Tibial nerve (tissue), 4 donors: ENCODE measurements at regions not wholly inside any gene's neighbourhood (a gene's known extent, or its start where the extent isn't known, plus 50 kb on each side); places are given as distances from the start of the nearest gene placed in this dataset.

Experiments
- DNase-seq, 2 donors: peaks; one replicate each; pipeline ENCODE4 v3.0.0-alpha.2; 2019; ENCODE audit warnings: low spot score in 2 of 2
- H3K27ac ChIP-seq, 4 donors: fragments of 200-600 bp; sonication (generic) in 3 of 4; one replicate each; pipeline ENCODE4 v1.5.1; 2017 to 2019; ENCODE audit warnings: mild to moderate bottlenecking in 1 of 4
- H3K27me3 ChIP-seq, 2 donors: fragments of 200-600 bp; sonication (generic) in 1 of 2; one replicate each; pipeline versions ENCODE4 v1.5.1 to v1.6.0; 2017 to 2019
- H3K36me3 ChIP-seq, 3 donors: fragments of 200-600 bp; sonication (generic); one replicate each; pipeline ENCODE4 v1.5.1; 2018 to 2019
- H3K4me1 ChIP-seq, 4 donors: fragments of 200-600 bp; sonication (generic) in 3 of 4; one replicate each; pipeline ENCODE4 v1.5.1; 2017 to 2019
- H3K4me3 ChIP-seq, 4 donors: fragments of 200-600 bp; sonication (generic) in 3 of 4; one replicate each; pipeline ENCODE4 v1.5.1; 2017 to 2019; ENCODE audit warnings: mild to moderate bottlenecking in 1 of 4, moderate library complexity in 1 of 4
- H3K9me3 ChIP-seq, 4 donors: fragments of 200-600 bp; sonication (generic) in 3 of 4; one replicate each; pipeline ENCODE4 v1.5.1; 2017 to 2019
- EP300 ChIP-seq, 2 donors: sonication (generic); formaldehyde crosslinking; IDR thresholded peaks; one replicate each; pipeline ENCODE4 v1.6.1; 2017; ENCODE audit warnings: antibody characterized with exemption in 2 of 2, mild to moderate bottlenecking in 1 of 2
- POLR2A ChIP-seq, 2 donors: fragments of 450-650 bp; IDR thresholded peaks; one replicate each; pipeline ENCODE4 v1.6.1; 2017; ENCODE audit warnings: antibody characterized with exemption in 2 of 2, mild to moderate bottlenecking in 2 of 2, moderate library complexity in 2 of 2
- WGBS, 2 donors: methylation state at CpG; one replicate each; pipeline ENCODE4 v1.1.5; 2018; 5-methylcytosine and 5-hydroxymethylcytosine counted together
- TF ChIP-seq, protein P1 (sequence below), 5 experiments: fragments of 200-600 bp in 3 of 5; fragments of 450-650 bp in 2 of 5; sonication (generic) in 3 of 5; IDR thresholded peaks; one replicate each; pipeline ENCODE4 v1.5.1; 2016 to 2019; ENCODE audit warnings: antibody characterized with exemption in 5 of 5, mild to moderate bottlenecking in 3 of 5, moderate library complexity in 2 of 5

DNA sequence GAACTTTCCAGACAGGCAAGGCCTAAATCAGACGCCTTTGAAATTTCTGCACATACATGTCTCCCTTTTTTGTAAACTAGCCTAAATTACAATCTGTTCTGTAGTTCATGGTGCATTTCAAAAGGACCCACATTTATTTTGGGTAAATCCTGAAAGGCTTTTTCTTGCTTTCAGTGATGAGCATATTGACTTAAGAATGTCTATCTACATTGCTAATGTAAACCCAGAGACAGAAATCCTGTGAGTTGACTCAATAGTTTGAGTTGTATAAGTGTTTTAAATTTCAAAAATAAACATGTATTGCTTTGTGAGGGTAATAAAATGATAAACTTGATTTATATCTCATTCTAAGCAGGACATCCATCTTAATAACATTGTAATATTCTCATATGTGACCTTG is 977.0 kb upstream of the NR2F2 start:
- no peaks in the 10 kb centered on the region for H3K27me3 ChIP-seq
- H3K9me3 ChIP-seq = no peaks in the 10 kb centered on the region
- no peaks in the 10 kb centered on the region for H3K4me1 ChIP-seq
- no peak for DNase-seq
- no peaks in the 10 kb centered on the region for H3K36me3 ChIP-seq
- TF ChIP-seq, protein P1, sequence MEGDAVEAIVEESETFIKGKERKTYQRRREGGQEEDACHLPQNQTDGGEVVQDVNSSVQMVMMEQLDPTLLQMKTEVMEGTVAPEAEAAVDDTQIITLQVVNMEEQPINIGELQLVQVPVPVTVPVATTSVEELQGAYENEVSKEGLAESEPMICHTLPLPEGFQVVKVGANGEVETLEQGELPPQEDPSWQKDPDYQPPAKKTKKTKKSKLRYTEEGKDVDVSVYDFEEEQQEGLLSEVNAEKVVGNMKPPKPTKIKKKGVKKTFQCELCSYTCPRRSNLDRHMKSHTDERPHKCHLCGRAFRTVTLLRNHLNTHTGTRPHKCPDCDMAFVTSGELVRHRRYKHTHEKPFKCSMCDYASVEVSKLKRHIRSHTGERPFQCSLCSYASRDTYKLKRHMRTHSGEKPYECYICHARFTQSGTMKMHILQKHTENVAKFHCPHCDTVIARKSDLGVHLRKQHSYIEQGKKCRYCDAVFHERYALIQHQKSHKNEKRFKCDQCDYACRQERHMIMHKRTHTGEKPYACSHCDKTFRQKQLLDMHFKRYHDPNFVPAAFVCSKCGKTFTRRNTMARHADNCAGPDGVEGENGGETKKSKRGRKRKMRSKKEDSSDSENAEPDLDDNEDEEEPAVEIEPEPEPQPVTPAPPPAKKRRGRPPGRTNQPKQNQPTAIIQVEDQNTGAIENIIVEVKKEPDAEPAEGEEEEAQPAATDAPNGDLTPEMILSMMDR (IDR thresholded peaks at IDR 0.05) = no peak
- TF ChIP-seq EP300 (IDR thresholded peaks at IDR 0.05) (no peak), POLR2A (IDR thresholded peaks at IDR 0.05) (no peak)
- no peak overlapping the region for H3K27ac ChIP-seq
- no peak overlapping the region for H3K4me3 ChIP-seq
- 79 to 94% methylated on average over 1 of the region's 1 CpG for WGBS, 2 donors

DNA sequence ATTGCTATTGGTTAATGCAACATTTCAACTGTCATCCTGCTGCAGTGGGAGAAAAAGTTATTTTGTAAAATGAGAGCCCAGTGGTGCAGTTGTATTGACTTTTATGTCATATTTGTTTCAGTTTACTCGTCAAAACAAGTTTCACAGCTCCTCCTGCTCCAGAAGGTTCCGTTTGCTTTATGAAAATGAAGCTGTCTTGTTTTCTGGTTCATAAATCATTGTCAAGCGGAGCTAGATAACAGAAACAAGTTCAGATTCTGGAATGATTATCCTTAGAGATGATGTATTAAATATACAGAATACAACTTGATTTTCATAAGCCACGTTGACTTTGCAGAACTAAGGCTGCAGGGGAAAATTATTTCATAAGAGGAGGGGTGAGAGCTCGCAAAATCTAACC is 970.5 kb upstream of the NR2F2 start:
- no peak overlapping the region for H3K4me3 ChIP-seq
- 80 to 85% methylated on average over 5 of the region's 5 CpGs for WGBS, 2 donors
- TF ChIP-seq, protein P1 (IDR thresholded peaks at IDR 0.05) = no peak
- TF ChIP-seq POLR2A (IDR thresholded peaks at IDR 0.05) = no peak

DNA sequence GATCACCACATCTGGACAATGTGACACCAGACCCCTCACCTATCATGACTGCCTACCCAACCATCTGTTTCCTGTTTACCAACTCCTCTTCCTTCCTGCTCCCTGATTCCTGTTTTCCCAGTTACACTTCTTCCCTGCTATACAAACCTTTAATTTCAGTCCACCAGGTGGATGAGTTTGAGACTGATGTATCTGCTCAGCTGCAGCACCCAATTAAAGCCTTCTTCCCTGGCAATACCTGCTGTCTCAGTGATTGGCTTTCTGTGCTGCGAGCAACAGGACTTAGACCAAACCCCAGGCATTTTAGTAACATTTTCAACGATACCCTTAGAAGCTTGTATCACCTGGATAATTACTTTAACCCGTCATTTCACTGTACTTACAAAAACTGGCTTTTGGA is 968.2 kb upstream of the NR2F2 start:
- H3K9me3 ChIP-seq = peaks cover 0 to 8% (median 0%) of the 10 kb centered on the region in 4 donors
- peaks cover 0 to 6% (median 0%) of the 10 kb centered on the region in 3 donors for H3K36me3 ChIP-seq
- WGBS, 2 donors = 64 to 82% methylated on average over 3 of the region's 3 CpGs

More for the DNA sequence above, 970.5 kb upstream of the NR2F2 start:
- Histone ChIP-seq H3K27me3 (no peaks in the 10 kb centered on the region), H3K4me1 (peaks cover 0 to 7% (median 0%) of the 10 kb centered on the region in 4 donors), H3K27ac (no peak overlapping the region), H3K9me3 (peaks cover 0 to 8% (median 0%) of the 10 kb centered on the region in 4 donors), H3K36me3 (peaks cover 0 to 6% (median 0%) of the 10 kb centered on the region in 3 donors)
- no peak for DNase-seq

DNA sequence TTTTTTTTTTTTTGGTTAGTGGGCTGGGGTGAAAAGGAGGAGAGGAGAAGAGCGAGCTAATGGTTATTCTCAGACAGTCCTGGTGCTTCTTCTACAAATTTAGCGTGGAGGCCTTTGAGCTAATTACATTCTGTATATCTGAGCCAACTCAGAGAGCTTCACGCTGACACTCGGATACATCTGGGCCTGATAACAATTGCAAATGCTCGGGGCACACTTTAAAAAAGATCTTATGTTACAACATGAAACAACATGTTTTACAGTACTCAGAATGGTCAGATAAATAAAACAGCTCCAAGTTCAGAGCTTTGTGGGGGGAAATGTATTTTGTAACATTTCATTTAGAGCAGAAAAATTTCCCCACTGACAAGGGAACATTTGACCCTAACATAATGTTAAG is 966.9 kb upstream of the NR2F2 start:
- TF ChIP-seq POLR2A (IDR thresholded peaks at IDR 0.05) (no peak), EP300 (IDR thresholded peaks at IDR 0.05) (no peak)
- TF ChIP-seq, protein P1 (IDR thresholded peaks at IDR 0.05) = no peak
- Histone ChIP-seq H3K36me3 (peaks cover 0 to 6% (median 0%) of the 10 kb centered on the region in 3 donors), H3K27me3 (no peaks in the 10 kb centered on the region), H3K4me3 (no peak overlapping the region), H3K9me3 (peaks cover 0 to 8% (median 0%) of the 10 kb centered on the region in 4 donors), H3K27ac (no peak overlapping the region), H3K4me1 (peaks cover 0 to 19% (median 0%) of the 10 kb centered on the region in 4 donors)
- WGBS, 2 donors = 44 to 49% methylated on average over 5 of the region's 5 CpGs
- no peak for DNase-seq

More for the DNA sequence above, 968.2 kb upstream of the NR2F2 start:
- no peaks in the 10 kb centered on the region for H3K27me3 ChIP-seq
- TF ChIP-seq POLR2A (IDR thresholded peaks at IDR 0.05) (no peak), EP300 (IDR thresholded peaks at IDR 0.05) (no peak)
- TF ChIP-seq, protein P1 (IDR thresholded peaks at IDR 0.05) = no peak
- DNase-seq = no peak
- H3K4me1 ChIP-seq = peaks cover 0 to 19% (median 0%) of the 10 kb centered on the region in 4 donors
- H3K4me3 ChIP-seq = no peak overlapping the region
- H3K27ac ChIP-seq = no peak overlapping the region

DNA sequence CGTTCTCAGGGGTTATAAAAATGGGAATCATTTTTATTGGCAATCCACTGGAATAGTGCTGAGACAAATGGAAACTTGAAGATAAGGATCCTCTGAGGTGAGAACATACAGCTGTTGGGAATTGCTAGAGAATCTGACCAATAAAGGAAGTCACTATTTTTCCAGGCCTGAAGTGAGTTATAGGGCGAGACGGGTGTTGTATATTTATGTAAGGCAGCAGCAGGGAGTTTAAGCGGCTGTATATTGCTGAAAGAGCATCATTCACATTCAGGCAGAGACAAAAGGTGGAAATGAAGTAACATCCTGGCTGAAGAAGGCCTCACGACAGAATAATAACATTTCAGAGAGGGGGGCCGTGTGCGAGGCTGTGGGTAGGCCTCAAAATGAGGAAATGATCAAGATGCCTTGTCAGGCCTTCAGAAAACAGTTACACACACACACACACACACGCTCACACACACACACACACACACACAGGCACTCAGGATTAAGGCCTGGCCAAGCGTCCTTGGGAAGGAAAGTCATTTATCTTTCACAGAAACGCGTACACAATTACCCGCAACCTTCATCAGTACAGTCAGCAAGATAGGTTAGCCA is 964.9 kb upstream of the NR2F2 start:
- peaks cover 0 to 8% (median 0%) of the 10 kb centered on the region in 4 donors for H3K9me3 ChIP-seq
- no peak overlapping the region for H3K4me3 ChIP-seq
- peaks cover 0 to 19% (median 0%) of the 10 kb centered on the region in 4 donors for H3K4me1 ChIP-seq
- DNase-seq = no peak
- H3K36me3 ChIP-seq = peaks cover 0 to 6% (median 0%) of the 10 kb centered on the region in 3 donors
- H3K27ac ChIP-seq = peak overlapping the region in 2 of 4 donors; percentile 42 to 57
- 58 to 66% methylated on average over 12 of the region's 12 CpGs for WGBS, 2 donors
- no peak for TF ChIP-seq EP300 (IDR thresholded peaks at IDR 0.05)
- no peak for TF ChIP-seq POLR2A (IDR thresholded peaks at IDR 0.05)
- TF ChIP-seq, protein P1 (IDR thresholded peaks at IDR 0.05) = no peak
- H3K27me3 ChIP-seq = no peaks in the 10 kb centered on the region
